ENCODE measurements at regions not wholly inside any gene's neighbourhood (a gene's known extent, or its start where the extent isn't known, plus 50 kb on each side); places are given as distances from the start of the nearest gene placed in this dataset.

DNA sequence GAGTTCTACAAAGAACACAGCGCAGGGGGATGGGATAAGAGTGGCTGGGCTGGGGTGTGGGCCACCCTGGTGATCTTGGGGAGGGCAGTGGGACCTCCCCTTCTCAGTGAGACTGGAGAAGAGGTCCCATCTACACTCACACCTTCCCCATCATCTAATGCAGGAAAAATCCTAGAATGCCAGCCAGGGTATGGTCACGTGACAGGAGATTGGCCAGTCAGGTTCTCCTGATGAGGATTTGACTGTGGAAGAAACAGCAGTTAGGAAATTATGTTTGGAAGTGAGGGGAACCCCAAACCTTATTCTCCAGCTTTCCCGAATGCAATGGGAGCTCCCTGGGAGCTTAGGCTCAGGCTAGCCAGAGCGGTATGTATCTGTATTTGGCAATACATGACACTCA lies 158.8 kb upstream of the GRB10 start:
- H2AFZ ChIP-seq (ENCODE audit: low read length) = no peak overlapping the region
- no peaks in the 10 kb centered on the region for H3K79me2 ChIP-seq (ENCODE audit: low read length)
- H3K27ac ChIP-seq (ENCODE audit: low read length) = no peak overlapping the region
- no peak overlapping the region for H3K4me3 ChIP-seq (ENCODE audit: low read length)
- H3K4me1 ChIP-seq (ENCODE audit: low read length) = no peaks in the 10 kb centered on the region
- no peak for TF ChIP-seq CTCF (IDR thresholded peaks at IDR 0.05; ENCODE audit: low read length)
- TF ChIP-seq EZH2 (optimal IDR thresholded peaks at IDR 0.05; ENCODE audit: low read depth, low read length) = no peak
- TF ChIP-seq EZH2phosphoT487 (IDR thresholded peaks at IDR 0.05; ENCODE audit: low read length) = no peak
- no peaks in the 10 kb centered on the region for H3K9me3 ChIP-seq (replicated peaks; ENCODE audit: insufficient read depth, low read length)
- H3K27me3 ChIP-seq (replicated peaks; ENCODE audit: insufficient read depth, low read length) = no peaks in the 10 kb centered on the region
- DNase-seq = no peak
- no peaks in the 10 kb centered on the region for H3K36me3 ChIP-seq (replicated peaks; ENCODE audit: insufficient read depth, low read length)
- H3K4me2 ChIP-seq (ENCODE audit: low read depth, low read length) = no peak overlapping the region
- H3K9me2 ChIP-seq (replicated peaks; ENCODE audit: insufficient read depth, low read length) = no peaks in the 10 kb centered on the region
- no peaks in the 10 kb centered on the region for H3F3A ChIP-seq (ENCODE audit: insufficient read depth, low read length)
- H4K20me1 ChIP-seq (ENCODE audit: insufficient read depth, low read length) = no peaks in the 10 kb centered on the region
- H3K9ac ChIP-seq (ENCODE audit: low read length) = no peak overlapping the region

DNA sequence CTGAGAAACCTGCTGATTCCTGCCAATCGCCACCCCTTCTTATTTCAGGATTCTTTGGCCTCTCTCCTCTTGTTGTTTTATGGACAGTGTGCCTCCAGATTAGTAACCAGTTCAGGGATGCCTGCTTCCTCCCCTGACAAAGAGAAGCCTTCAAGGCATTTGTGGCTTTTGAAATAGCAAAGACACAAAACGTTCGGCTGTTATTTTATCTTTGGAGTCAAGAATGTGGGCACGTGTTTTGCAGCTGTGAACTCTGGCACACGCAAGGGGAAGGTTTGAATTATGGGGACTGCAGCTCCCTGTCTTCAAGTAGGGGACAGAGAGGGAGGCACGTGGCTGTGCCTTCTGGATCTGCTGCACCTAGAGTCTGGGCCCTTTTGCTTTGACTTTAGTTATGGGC lies 157.9 kb upstream of the GRB10 start:
- no peak overlapping the region for H3K9ac ChIP-seq (ENCODE audit: low read length)
- no peak overlapping the region for H3K4me2 ChIP-seq (ENCODE audit: low read depth, low read length)
- H3K27me3 ChIP-seq (replicated peaks; ENCODE audit: insufficient read depth, low read length) = no peaks in the 10 kb centered on the region
- H3K27ac ChIP-seq (ENCODE audit: low read length) = no peak overlapping the region
- no peaks in the 10 kb centered on the region for H4K20me1 ChIP-seq (ENCODE audit: insufficient read depth, low read length)
- no peak for DNase-seq
- H3K9me2 ChIP-seq (replicated peaks; ENCODE audit: insufficient read depth, low read length) = no peaks in the 10 kb centered on the region
- TF ChIP-seq EZH2phosphoT487 (IDR thresholded peaks at IDR 0.05; ENCODE audit: low read length) (no peak), EZH2 (optimal IDR thresholded peaks at IDR 0.05; ENCODE audit: low read depth, low read length) (no peak), CTCF (IDR thresholded peaks at IDR 0.05; ENCODE audit: low read length) (no peak)
- no peak overlapping the region for H3K4me3 ChIP-seq (ENCODE audit: low read length)
- no peaks in the 10 kb centered on the region for H3K9me3 ChIP-seq (replicated peaks; ENCODE audit: insufficient read depth, low read length)
- H3K79me2 ChIP-seq (ENCODE audit: low read length) = no peaks in the 10 kb centered on the region
- no peaks in the 10 kb centered on the region for H3K36me3 ChIP-seq (replicated peaks; ENCODE audit: insufficient read depth, low read length)
- H3K4me1 ChIP-seq (ENCODE audit: low read length) = no peaks in the 10 kb centered on the region
- no peak overlapping the region for H2AFZ ChIP-seq (ENCODE audit: low read length)
- H3F3A ChIP-seq (ENCODE audit: insufficient read depth, low read length) = no peaks in the 10 kb centered on the region

DNA sequence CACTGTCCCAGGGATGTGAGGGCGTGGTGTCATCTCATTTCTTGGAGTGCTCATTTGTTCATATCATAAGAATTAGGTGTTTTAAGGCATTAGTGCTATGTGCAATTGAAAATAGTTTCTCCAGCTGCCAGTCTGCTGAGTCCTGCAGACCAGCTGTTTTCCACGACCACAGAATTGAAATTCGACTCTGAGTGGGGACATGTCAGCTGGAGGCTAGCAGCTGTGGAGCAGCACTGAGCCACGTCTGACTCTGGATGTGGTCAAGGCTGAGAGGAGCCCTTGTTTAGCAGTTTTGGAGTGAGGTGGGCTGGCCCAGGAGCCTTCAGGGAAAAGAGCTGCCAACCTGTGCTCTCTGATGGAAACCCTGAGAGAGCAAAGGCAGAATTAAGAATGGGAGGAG lies 156.3 kb upstream of the GRB10 start:
- no peaks in the 10 kb centered on the region for H3K9me2 ChIP-seq (replicated peaks; ENCODE audit: insufficient read depth, low read length)
- H3K4me2 ChIP-seq (ENCODE audit: low read depth, low read length) = no peak overlapping the region
- no peaks in the 10 kb centered on the region for H3K27me3 ChIP-seq (replicated peaks; ENCODE audit: insufficient read depth, low read length)
- no peak overlapping the region for H3K27ac ChIP-seq (ENCODE audit: low read length)
- H3F3A ChIP-seq (ENCODE audit: insufficient read depth, low read length) = no peaks in the 10 kb centered on the region
- no peaks in the 10 kb centered on the region for H3K4me1 ChIP-seq (ENCODE audit: low read length)
- H4K20me1 ChIP-seq (ENCODE audit: insufficient read depth, low read length) = no peaks in the 10 kb centered on the region
- no peaks in the 10 kb centered on the region for H3K36me3 ChIP-seq (replicated peaks; ENCODE audit: insufficient read depth, low read length)
- no peaks in the 10 kb centered on the region for H3K79me2 ChIP-seq (ENCODE audit: low read length)
- H2AFZ ChIP-seq (ENCODE audit: low read length) = no peak overlapping the region
- H3K9me3 ChIP-seq (replicated peaks; ENCODE audit: insufficient read depth, low read length) = no peaks in the 10 kb centered on the region
- TF ChIP-seq EZH2 (optimal IDR thresholded peaks at IDR 0.05; ENCODE audit: low read depth, low read length) (no peak), CTCF (IDR thresholded peaks at IDR 0.05; ENCODE audit: low read length) (no peak), EZH2phosphoT487 (IDR thresholded peaks at IDR 0.05; ENCODE audit: low read length) (no peak)
- DNase-seq = no peak
- H3K9ac ChIP-seq (ENCODE audit: low read length) = no peak overlapping the region
- no peak overlapping the region for H3K4me3 ChIP-seq (ENCODE audit: low read length)

Data from MM.1S (cell line).